ENCODE measurements at regions not wholly inside any gene's neighbourhood (a gene's known extent, or its start where the extent isn't known, plus 50 kb on each side); places are given as distances from the start of the nearest gene placed in this dataset.
"Not testable (repeated sequence)": the region's sequence is repeated elsewhere in the genome, so short reads cannot be mapped to it uniquely, and the experiment has no call there.

- no peaks in the 10 kb centered on the region for H3K27me3 ChIP-seq
- TF ChIP-seq, protein P1, sequence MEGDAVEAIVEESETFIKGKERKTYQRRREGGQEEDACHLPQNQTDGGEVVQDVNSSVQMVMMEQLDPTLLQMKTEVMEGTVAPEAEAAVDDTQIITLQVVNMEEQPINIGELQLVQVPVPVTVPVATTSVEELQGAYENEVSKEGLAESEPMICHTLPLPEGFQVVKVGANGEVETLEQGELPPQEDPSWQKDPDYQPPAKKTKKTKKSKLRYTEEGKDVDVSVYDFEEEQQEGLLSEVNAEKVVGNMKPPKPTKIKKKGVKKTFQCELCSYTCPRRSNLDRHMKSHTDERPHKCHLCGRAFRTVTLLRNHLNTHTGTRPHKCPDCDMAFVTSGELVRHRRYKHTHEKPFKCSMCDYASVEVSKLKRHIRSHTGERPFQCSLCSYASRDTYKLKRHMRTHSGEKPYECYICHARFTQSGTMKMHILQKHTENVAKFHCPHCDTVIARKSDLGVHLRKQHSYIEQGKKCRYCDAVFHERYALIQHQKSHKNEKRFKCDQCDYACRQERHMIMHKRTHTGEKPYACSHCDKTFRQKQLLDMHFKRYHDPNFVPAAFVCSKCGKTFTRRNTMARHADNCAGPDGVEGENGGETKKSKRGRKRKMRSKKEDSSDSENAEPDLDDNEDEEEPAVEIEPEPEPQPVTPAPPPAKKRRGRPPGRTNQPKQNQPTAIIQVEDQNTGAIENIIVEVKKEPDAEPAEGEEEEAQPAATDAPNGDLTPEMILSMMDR (IDR thresholded peaks at IDR 0.05 in 4 of 5, conservative IDR thresholded peaks at IDR 0.05 in 1 of 5): no peak
- TF ChIP-seq POLR2A (IDR thresholded peaks at IDR 0.05): no peak
- H3K4me3 ChIP-seq: no peak overlapping the region
- no peak overlapping the region for H3K27ac ChIP-seq
- H3K4me1 ChIP-seq: no peaks in the 10 kb centered on the region
- DNase-seq: no peak
- ATAC-seq: no peak
- no peaks in the 10 kb centered on the region for H3K9me3 ChIP-seq
- in situ Hi-C loops (cut with MboI; ENCODE audit: low sequenced_read_pairs in 4 of 4): no loop called here
- intact Hi-C loops (cut with DNase I; ENCODE audit: low total_unique reads): no loop called here
- H3K36me3 ChIP-seq: no peaks in the 10 kb centered on the region
Observed at GRCh38 chr11:46215208-46215931, 62.1 kb upstream of the CREB3L1 start.

GRCh38 chr11:46212720-46213119, 64.7 kb upstream of the CREB3L1 start:
- Histone ChIP-seq H3K36me3 (no peaks in the 10 kb centered on the region), H3K27me3 (peaks cover 0 to 5% (median 3%) of the 10 kb centered on the region in 3 donors), H3K4me3 (no peak overlapping the region), H3K27ac (no peak overlapping the region), H3K9me3 (no peaks in the 10 kb centered on the region), H3K4me1 (no peaks in the 10 kb centered on the region)
- no peak for DNase-seq
- in situ Hi-C loops (cut with MboI; ENCODE audit: low sequenced_read_pairs in 4 of 4) (no loop called here), intact Hi-C loops (cut with DNase I; ENCODE audit: low total_unique reads) (no loop called here)
- no peak for ATAC-seq
- TF ChIP-seq, protein P1 (IDR thresholded peaks at IDR 0.05 in 4 of 5, conservative IDR thresholded peaks at IDR 0.05 in 1 of 5): no peak
- TF ChIP-seq POLR2A (IDR thresholded peaks at IDR 0.05): no peak

DNA sequence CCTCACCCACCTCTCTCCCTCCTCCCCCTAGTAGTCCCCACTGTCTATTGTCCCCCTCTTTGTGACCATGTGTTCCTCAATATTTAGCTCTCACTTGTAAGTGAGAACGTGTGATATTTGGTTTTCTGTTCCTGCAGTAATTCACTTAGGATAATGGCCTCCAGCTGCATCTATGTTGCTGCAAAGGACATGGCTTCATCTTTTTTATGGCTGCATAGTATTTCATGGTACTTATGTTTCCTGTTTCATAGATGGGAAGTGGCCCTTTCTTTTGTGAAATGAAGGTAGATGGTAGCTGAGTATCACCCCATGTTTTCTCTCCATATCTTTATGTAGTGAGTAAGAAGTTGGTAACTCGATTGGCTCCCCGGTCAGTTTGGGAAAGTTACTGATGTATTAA, 66.6 kb upstream of the CREB3L1 start:
- ATAC-seq: no peak
- no peak for DNase-seq
- Histone ChIP-seq H3K4me1 (no peaks in the 10 kb centered on the region), H3K36me3 (no peaks in the 10 kb centered on the region), H3K27ac (no peak overlapping the region), H3K4me3 (no peak overlapping the region), H3K27me3 (peaks cover 0 to 9% (median 3%) of the 10 kb centered on the region in 3 donors), H3K9me3 (no peaks in the 10 kb centered on the region)
- TF ChIP-seq POLR2A (IDR thresholded peaks at IDR 0.05): no peak
- TF ChIP-seq, protein P1 (IDR thresholded peaks at IDR 0.05 in 4 of 5, conservative IDR thresholded peaks at IDR 0.05 in 1 of 5): no peak
- in situ Hi-C loops (cut with MboI; ENCODE audit: low sequenced_read_pairs in 4 of 4) (no loop called here), intact Hi-C loops (cut with DNase I; ENCODE audit: low total_unique reads) (no loop called here)

- no peaks in the 10 kb centered on the region for H3K36me3 ChIP-seq
- TF ChIP-seq, protein P1 (IDR thresholded peaks at IDR 0.05 in 4 of 5, conservative IDR thresholded peaks at IDR 0.05 in 1 of 5): no peak
- no peak for TF ChIP-seq POLR2A (IDR thresholded peaks at IDR 0.05)
- H3K9me3 ChIP-seq: no peaks in the 10 kb centered on the region
- ATAC-seq: peak in 1 of 2 donors; percentile 39
- DNase-seq: no peak
- H3K4me1 ChIP-seq: no peaks in the 10 kb centered on the region
- no peak overlapping the region for H3K27ac ChIP-seq
- H3K4me3 ChIP-seq: no peak overlapping the region
- intact Hi-C loops (cut with DNase I; ENCODE audit: low total_unique reads) (no loop called here), in situ Hi-C loops (cut with MboI; ENCODE audit: low sequenced_read_pairs in 4 of 4) (no loop called here)
- H3K27me3 ChIP-seq: peaks cover 0 to 9% (median 3%) of the 10 kb centered on the region in 3 donors
Observed at GRCh38 chr11:46210133-46210636, 67.3 kb upstream of the CREB3L1 start.

GRCh38 chr11:46209624-46210023, 67.8 kb upstream of the CREB3L1 start:
- ATAC-seq; H3K27me3 ChIP-seq; H3K9me3 ChIP-seq; H3K36me3 ChIP-seq; H3K4me3 ChIP-seq; in situ Hi-C loops (cut with MboI; ENCODE audit: low sequenced_read_pairs in 4 of 4); H3K4me1 ChIP-seq; DNase-seq; H3K27ac ChIP-seq; intact Hi-C loops (cut with DNase I; ENCODE audit: low total_unique reads): not testable (repeated sequence)

All from gastrocnemius medialis (tissue), 4 donors.